Keratinocyte (primary cell): ENCODE measurements at regions not wholly inside any gene's neighbourhood (a gene's known extent, or its start where the extent isn't known, plus 50 kb on each side); places are given as distances from the start of the nearest gene placed in this dataset.

Experiments
- DNase-seq: peaks from one replicate; pipeline ENCODE4 v3.0.0-alpha.2; 2011; ENCODE audit warnings: low read depth, missing footprints, low spot score
- FAIRE-seq: peaks from 2 replicates; lab custom pipeline; 2011; peaks lifted over from hg19 to GRCh38; lab: Jason Lieb, UNC
- H2AFZ ChIP-seq: 2 replicates; pipeline ENCODE4 v1.6.0; 2012; ENCODE audit warnings: low read length, control low read depth, inconsistent platforms; ENCODE audit not compliant: control insufficient read depth
- H3K27ac ChIP-seq: 2 replicates; pipeline ENCODE4 v1.5.1; 2011; ENCODE audit warnings: low read length; ENCODE audit not compliant: control insufficient read depth, insufficient read depth
- H3K27me3 ChIP-seq: 3 replicates; pipeline ENCODE4 v1.6.0; 2011; ENCODE audit warnings: low read length; ENCODE audit not compliant: control insufficient read depth, insufficient read depth; ENCODE audit errors: extremely low read depth
- H3K36me3 ChIP-seq, 2 experiments: 2 replicates in 1 of 2; 3 replicates in 1 of 2; pipeline ENCODE4 v1.5.1; 2011; ENCODE audit warnings: low read length in 2 of 2, mild to moderate bottlenecking in 1 of 2; ENCODE audit not compliant: control insufficient read depth in 2 of 2, insufficient read depth in 2 of 2; ENCODE audit errors: extremely low read depth in 1 of 2
- H3K4me1 ChIP-seq: 3 replicates; pipeline ENCODE4 v1.5.1; 2011; ENCODE audit warnings: low read length; ENCODE audit not compliant: control insufficient read depth, insufficient read depth; ENCODE audit errors: extremely low read depth
- H3K4me2 ChIP-seq: 3 replicates; pipeline ENCODE4 v1.6.0; 2011; ENCODE audit warnings: low read depth, low read length; ENCODE audit not compliant: control insufficient read depth, insufficient read depth; ENCODE audit errors: extremely low read depth
- H3K4me3 ChIP-seq, 3 experiments: fragments of 200-600 bp in 1 of 3; sonication (generic) in 1 of 3; 2 replicates in 2 of 3; 3 replicates in 1 of 3; pipeline ENCODE4 v1.5.1; 2011 to 2016; ENCODE audit warnings: low read length in 3 of 3, mild to moderate bottlenecking in 3 of 3, control low read depth in 2 of 3, inconsistent platforms in 1 of 3, low read depth in 1 of 3, mixed read lengths in 1 of 3, mixed run types in 1 of 3, moderate library complexity in 1 of 3; ENCODE audit not compliant: control insufficient read depth in 2 of 3, insufficient read depth in 2 of 3; ENCODE audit errors: extremely low read depth in 1 of 3
- H3K79me2 ChIP-seq: 2 replicates; pipeline ENCODE4 v1.6.0; 2012; ENCODE audit warnings: low read length; ENCODE audit not compliant: control insufficient read depth, insufficient read depth
- H3K9ac ChIP-seq: 3 replicates; pipeline ENCODE4 v1.6.0; 2011; ENCODE audit warnings: low read length; ENCODE audit not compliant: control insufficient read depth, insufficient read depth; ENCODE audit errors: extremely low read depth
- H3K9me1 ChIP-seq: 3 replicates; pipeline ENCODE4 v1.6.0; 2011; ENCODE audit warnings: low read length; ENCODE audit not compliant: control insufficient read depth, insufficient read depth; ENCODE audit errors: extremely low read depth
- H3K9me3 ChIP-seq: 2 replicates; pipeline ENCODE4 v1.5.1; 2012; ENCODE audit warnings: low read depth, low read length; ENCODE audit not compliant: control insufficient read depth
- H4K20me1 ChIP-seq: 3 replicates; pipeline ENCODE4 v1.6.0; 2011; ENCODE audit warnings: low read length; ENCODE audit not compliant: control insufficient read depth, insufficient read depth; ENCODE audit errors: extremely low read depth
- CTCF ChIP-seq, 3 experiments: IDR thresholded peaks in 1 of 3; conservative IDR thresholded peaks in 1 of 3; optimal IDR thresholded peaks in 1 of 3; 2 replicates in 2 of 3; 3 replicates in 1 of 3; pipeline versions ENCODE3 to v1.5.1; 2011; ENCODE audit warnings: low read length in 3 of 3, mild to moderate bottlenecking in 3 of 3, moderate library complexity in 2 of 3, control low read depth in 1 of 3, inconsistent platforms in 1 of 3; ENCODE audit not compliant: insufficient read depth in 2 of 3; ENCODE audit errors: extremely low read depth in 1 of 3
- EZH2 ChIP-seq: IDR thresholded peaks from one replicate; pipeline ENCODE4 v1.6.1; 2012; ENCODE audit warnings: inconsistent platforms, mild to moderate bottlenecking, low read length, moderate library complexity
- dilution Hi-C: fragments of 300-500 bp; cut with MboI; formaldehyde crosslinking; loops from one replicate; pipeline ENCODE4 v1.7.0; 2020; ENCODE audit warnings: low sequenced_read_pairs; ENCODE audit not compliant: extremely low pct_ligation_motif_present

- Histone ChIP-seq H3K4me1 (no peaks in the 10 kb centered on the region), H4K20me1 (no peaks in the 10 kb centered on the region), H3K9me1 (no peaks in the 10 kb centered on the region), H3K27ac (no peak overlapping the region), H3K9me3 (no peaks in the 10 kb centered on the region), H3K4me3 (no peak overlapping the region), H3K9ac (no peak overlapping the region), H3K79me2 (no peaks in the 10 kb centered on the region), H3K27me3 (no peaks in the 10 kb centered on the region), H3K4me2 (no peak overlapping the region), H2AFZ (no peak overlapping the region), H3K36me3 (no peaks in the 10 kb centered on the region)
- no peak for TF ChIP-seq EZH2
- TF ChIP-seq CTCF (optimal IDR thresholded peaks at IDR 0.05 in 1 of 3, IDR thresholded peaks at IDR 0.05 in 1 of 3, conservative IDR thresholded peaks at IDR 0.05 in 1 of 3; ENCODE audit: extremely low read depth in 1 of 3, insufficient read depth in 2 of 3, low read length in 3 of 3): no peak
- no peak for FAIRE-seq
- no peak for DNase-seq
- dilution Hi-C loops: no loop called here
Measured at GRCh38 chr13:77989281-77989680, 70.7 kb upstream of the EDNRB start.

- no peaks in the 10 kb centered on the region for H3K79me2 ChIP-seq
- no peak for DNase-seq
- no peak overlapping the region for H2AFZ ChIP-seq
- H3K27me3 ChIP-seq: no peaks in the 10 kb centered on the region
- H3K4me3 ChIP-seq: no peak overlapping the region
- no peak for TF ChIP-seq CTCF (optimal IDR thresholded peaks at IDR 0.05 in 1 of 3, IDR thresholded peaks at IDR 0.05 in 1 of 3, conservative IDR thresholded peaks at IDR 0.05 in 1 of 3; ENCODE audit: extremely low read depth in 1 of 3, insufficient read depth in 2 of 3, low read length in 3 of 3)
- no peak for TF ChIP-seq EZH2
- H3K9ac ChIP-seq: no peak overlapping the region
- no peaks in the 10 kb centered on the region for H3K9me1 ChIP-seq
- no peaks in the 10 kb centered on the region for H3K36me3 ChIP-seq
- H4K20me1 ChIP-seq: no peaks in the 10 kb centered on the region
- H3K4me2 ChIP-seq: no peak overlapping the region
- H3K4me1 ChIP-seq: no peaks in the 10 kb centered on the region
- H3K9me3 ChIP-seq: no peaks in the 10 kb centered on the region
- dilution Hi-C loops: no loop called here
- H3K27ac ChIP-seq: no peak overlapping the region
- FAIRE-seq: no peak
Measured at GRCh38 chr13:77988355-77988754, 69.7 kb upstream of the EDNRB start.
